Left renal cortex interstitium (tissue), 4 donors: ENCODE measurements at regions not wholly inside any gene's neighbourhood (a gene's known extent, or its start where the extent isn't known, plus 50 kb on each side); places are given as distances from the start of the nearest gene placed in this dataset.

Experiments used
- DNase-seq, 4 donors: peaks; one replicate each; pipeline ENCODE4 v3.0.0-alpha.2; 2013; ENCODE audit warnings: low read depth in 4 of 4, low spot score in 2 of 4, missing footprints in 1 of 4

- DNase-seq, result no peak
Observed at GRCh38 chr6:1068068-1068467, 243.8 kb upstream of the FOXQ1 start.

GRCh38 chr6:1067346-1067745 lies 244.6 kb upstream of the FOXQ1 start:
- no peak for DNase-seq

DNA sequence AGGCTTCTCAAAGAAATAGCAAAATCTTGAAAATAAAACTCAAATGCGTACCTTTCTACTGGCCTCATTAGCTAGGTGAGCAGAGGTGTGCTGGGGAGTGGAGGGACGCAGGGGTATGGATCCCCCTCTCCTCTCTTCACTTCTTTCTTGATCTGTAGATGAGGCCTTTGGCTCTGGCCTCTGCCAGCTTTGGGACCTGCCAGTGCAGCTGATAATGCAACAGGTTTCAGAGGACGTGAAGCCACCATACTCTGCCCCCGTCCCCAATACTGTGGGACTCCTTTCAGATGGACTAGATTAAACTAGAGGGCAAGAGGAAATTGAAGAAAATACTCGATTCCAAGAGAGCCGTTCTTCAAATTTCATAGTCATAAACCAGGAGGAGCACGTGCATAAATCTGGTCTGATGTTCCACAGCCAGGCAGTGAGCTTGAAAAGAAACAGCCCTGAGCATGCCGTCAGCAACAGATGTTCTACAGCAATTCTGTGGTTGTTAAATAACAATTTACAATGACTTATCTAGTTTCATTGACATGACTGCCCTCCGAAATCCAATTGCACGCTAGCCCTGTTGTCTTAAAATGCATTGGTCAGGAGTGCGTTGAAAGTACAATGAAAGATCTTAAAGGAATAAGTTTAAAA lies 245.3 kb upstream of the FOXQ1 start:
- DNase-seq, result no peak

- no peak for DNase-seq
Observed at GRCh38 chr6:1065986-1066385, 245.9 kb upstream of the FOXQ1 start.

GRCh38 chr6:1063671-1064355 lies 248.1 kb upstream of the FOXQ1 start:
- no peak for DNase-seq

DNA sequence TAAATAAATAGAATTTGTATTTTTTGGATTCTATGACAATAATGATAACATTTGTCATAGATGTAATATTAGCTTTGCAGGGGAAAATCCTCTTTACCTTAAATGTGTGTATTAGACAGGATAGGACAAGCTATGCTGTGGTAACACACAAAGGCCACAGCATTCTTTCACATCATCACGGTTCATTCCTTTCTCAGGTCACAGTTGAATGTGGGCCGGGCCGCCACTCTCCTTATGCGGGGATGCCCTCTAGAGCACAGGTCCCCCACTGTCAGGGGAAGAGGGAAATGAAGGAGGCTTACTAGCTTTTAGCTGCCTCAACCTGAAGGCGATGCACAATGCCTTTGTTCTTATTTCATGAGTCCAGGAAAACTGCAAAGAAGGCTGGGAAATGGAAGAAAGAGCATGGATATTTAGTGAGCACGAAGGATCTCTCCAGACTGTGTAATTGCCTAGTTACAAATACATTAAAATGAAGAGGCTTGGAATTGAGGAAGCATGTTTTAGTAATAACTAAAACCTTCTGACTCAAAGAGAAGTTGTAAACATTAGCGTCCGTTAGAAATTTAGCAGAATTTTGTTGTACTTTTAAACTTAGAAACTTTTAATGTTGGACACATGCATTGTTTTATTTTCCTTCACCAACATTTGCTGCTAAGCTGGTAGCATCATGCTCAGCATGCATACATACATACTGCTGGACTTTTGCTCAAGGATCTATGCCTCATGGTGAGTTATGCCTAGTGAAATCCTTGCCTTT lies 248.9 kb upstream of the FOXQ1 start:
- no peak for DNase-seq

DNA sequence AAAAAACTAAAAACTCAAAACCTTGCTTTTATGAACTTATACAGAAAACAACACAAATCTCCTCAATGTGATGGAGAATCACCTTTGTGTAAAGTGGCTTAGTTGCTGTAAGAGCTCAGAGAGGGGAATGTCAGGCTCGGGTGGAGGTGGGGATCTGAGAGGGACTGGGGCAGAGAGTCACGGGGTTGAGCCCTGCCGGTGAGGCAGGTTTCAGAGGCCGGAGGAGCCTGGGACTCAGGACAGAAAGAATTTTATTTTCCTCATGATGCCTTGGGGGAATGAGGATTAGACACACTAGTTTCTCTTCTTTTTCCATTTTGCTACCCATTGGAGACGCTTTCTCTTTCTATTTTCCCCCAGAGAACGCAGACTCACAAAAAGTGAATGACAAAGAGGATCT lies 252.3 kb upstream of the FOXQ1 start:
- DNase-seq, result no peak

GRCh38 chr6:1057490-1058135 lies 254.3 kb upstream of the FOXQ1 start:
- DNase-seq, result no peak

- DNase-seq, result no peak
Observed at GRCh38 chr6:1055015-1055921, 256.6 kb upstream of the FOXQ1 start.

DNA sequence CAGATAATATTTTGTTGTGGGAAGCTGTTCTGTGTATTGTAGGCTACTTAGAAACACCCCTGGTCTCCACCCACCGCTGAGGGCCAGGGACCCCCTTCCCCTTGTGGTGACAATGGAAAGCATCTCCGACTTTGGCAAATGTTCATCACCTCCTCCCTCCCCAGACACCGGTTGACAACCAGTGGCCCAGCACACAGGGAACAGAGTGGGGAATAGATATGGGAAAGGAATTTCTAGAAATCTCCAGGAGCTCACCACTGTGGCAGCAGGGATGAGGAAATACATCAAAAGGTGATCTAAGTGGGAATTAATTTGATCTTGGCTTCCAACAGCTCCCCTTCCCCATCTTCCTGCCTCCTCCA lies 257.3 kb upstream of the FOXQ1 start:
- no peak for DNase-seq

DNA sequence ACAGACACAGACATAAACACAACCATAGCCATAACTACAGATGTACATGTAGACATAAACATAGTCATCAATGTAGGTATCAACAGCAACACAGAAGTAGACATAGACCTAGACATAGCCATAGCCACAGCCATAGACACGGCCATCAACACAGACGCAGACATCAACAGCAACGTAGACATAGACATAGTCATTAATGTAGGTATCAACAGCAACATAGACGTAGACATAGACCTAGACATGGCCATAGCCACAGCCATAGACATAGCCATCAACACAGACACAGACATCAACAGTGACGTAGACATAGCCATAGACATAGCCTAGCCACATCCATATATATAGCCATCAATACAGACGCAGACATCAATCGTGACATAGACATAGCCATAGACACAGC lies 258.3 kb upstream of the FOXQ1 start:
- DNase-seq, result no peak

GRCh38 chr6:1052262-1052661 lies 259.6 kb upstream of the FOXQ1 start:
- no peak for DNase-seq

- no peak for DNase-seq
Observed at GRCh38 chr6:1049900-1050299, 262.0 kb upstream of the FOXQ1 start.

DNA sequence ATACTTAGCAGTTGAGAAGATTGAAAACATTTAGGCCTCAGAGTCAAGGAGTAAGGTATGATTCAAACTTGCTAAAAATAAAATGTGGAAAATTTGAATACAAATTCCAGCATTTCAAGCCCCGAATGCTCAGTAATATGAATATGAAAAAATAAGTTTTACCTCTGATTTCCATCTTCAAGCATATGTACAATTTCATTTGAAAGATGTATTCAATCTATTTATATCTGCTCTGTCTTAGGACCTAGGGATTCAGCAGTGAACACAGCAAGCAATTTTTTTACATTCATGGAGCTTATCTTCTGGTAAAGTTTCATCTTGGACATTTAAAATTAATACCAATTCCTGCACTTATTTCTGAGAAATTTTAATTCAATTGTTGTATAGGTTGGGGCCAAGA lies 262.7 kb upstream of the FOXQ1 start:
- no peak for DNase-seq

DNA sequence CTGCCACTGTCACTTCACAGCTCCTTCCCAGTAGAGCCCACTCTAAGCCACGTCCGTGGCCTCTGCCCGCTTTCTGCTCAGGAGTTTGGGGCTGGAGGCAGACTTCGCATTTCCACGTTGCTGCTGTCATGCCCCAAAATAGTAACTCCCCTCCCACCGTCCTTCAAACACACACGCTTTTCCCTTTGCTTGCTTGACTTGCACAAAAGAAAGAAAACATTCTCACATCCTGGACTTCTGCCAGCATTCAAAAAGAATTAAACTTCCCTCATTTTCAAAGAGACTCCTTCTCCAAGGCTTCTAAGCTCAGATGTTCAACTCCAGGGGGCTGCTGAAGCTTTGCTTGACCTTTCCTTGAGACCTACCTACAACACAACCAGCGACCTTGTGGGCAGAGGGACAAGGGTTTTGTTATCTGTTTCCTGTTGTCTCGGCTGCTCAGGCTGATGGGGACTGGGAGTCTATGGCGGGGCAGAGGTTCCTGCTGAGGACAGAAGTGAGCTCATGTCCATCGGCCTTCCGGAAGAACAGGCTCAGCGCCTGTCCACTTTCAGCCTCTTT lies 263.8 kb upstream of the FOXQ1 start:
- no peak for DNase-seq

DNA sequence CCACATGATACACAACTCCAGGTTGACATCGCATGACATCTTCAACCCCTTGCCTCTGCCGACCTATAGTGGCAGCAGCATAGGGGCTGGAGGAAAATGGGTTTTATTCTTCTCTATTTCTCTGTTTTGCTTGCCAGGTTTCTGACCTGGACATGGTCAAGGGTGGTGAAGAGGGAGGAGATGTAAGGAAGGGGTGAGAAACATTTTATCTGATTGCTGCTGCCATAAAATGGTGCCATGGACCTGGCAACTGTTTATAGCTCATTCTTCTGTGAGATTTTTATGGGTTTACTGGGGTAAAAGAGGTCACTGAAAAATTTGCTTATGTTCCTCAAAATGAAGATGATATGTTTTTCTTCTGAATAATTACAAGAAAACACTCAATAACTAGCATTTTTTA lies 266.7 kb upstream of the FOXQ1 start:
- DNase-seq, result no peak

DNA sequence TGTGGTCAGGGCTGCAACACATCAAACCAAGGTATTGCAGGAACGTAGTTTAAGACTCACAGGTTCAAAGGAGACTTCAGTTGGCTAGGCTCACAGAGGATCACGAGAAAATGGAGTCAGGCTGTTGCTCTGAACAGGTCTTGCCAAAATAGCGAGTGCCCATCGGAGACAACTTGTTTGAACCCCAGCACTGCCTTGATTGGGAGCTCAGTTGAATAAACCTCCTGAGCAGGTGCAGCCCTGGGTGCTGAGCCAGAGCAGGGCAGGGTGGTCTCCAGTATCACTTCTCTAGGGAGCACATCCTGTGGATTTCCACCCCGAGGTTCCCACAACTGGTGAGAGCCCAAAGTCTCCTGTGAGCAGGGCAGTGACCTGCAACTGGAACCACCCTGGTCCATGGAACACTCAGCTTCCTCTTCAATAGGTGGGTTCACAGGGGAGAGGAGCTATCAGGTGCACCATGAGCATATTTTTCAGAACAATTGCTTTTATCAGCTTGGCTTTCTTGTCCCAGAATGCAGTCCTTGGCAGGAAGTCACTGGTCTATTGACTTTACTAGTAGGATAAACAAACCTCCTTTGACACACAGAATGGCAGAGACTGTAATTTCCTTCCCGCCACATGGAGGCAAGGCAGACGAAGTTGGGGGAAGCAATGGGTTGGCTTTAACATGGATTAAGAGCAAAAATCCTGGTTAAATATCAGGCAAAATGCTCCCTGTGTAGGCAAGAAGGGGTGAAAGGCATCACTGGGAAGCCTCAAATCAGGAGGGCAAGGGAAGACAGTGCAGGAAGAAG lies 267.7 kb upstream of the FOXQ1 start:
- DNase-seq, result no peak

DNA sequence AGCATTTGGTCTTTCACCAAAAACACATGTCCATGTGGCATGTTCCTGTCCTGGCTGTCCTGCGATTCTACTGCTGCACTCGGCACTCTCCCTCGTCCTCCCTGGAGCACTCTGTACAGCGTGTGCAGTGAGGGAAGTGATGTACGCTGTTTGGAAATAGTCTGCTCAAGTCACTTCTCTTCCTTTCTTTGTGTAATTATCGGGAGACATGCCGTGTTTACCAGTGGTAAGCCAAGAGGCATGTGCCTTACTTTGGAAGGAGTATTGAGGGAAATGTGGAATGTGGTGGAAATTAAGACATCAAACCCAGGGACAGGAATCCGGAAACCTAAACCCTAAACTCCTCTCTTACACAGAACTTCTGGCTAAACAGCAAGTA lies 268.5 kb upstream of the FOXQ1 start:
- no peak for DNase-seq
